ENCODE measurements at regions not wholly inside any gene's neighbourhood (a gene's known extent, or its start where the extent isn't known, plus 50 kb on each side); places are given as distances from the start of the nearest gene placed in this dataset.

- peak; percentile 72 for TF ChIP-seq PAXIP1 (CRISPR knock-in tag; conservative IDR thresholded peaks at IDR 0.05)
- peak; percentile 36; the same call in 1 of the 2 replicates for TF ChIP-seq ZNF746 (CRISPR knock-in tag; IDR thresholded peaks at IDR 0.05)
- TF ChIP-seq CEBPB (IDR thresholded peaks at IDR 0.05; ENCODE audit: borderline replicate concordance, low read depth, low read length) = peak; percentile 80
- no peak for TF ChIP-seq FOXP1 (IDR thresholded peaks at IDR 0.05)
- no peak; the same call in 1 of the 2 replicates for TF ChIP-seq FOXP1 (CRISPR knock-in tag; IDR thresholded peaks at IDR 0.05)
- peak; percentile 65 for TF ChIP-seq NR2F2 (IDR thresholded peaks at IDR 0.05; ENCODE audit: borderline replicate concordance, low read depth)
- 0 out of 2 replicates have a peak, but pooled peaks have one; percentile 36 for TF ChIP-seq IKZF5 (CRISPR knock-in tag; IDR thresholded peaks at IDR 0.05)
- TF ChIP-seq ZNF83 (CRISPR knock-in tag; IDR thresholded peaks at IDR 0.05; ENCODE audit: borderline replicate concordance) = no peak
- no peak for TF ChIP-seq MBNL3 (CRISPR knock-in tag; conservative IDR thresholded peaks at IDR 0.05)
- peak; percentile 16; the same call in 1 of the 2 replicates for TF ChIP-seq TFE3 (CRISPR knock-in tag; IDR thresholded peaks at IDR 0.05)
- peak; percentile 30; the same call in 1 of the 2 replicates for TF ChIP-seq PHF21A (CRISPR knock-in tag; IDR thresholded peaks at IDR 0.05)
- TF ChIP-seq ARID5B (CRISPR knock-in tag; IDR thresholded peaks at IDR 0.05) = peak; percentile 80
- no peak for TF ChIP-seq MTERF4 (CRISPR knock-in tag; IDR thresholded peaks at IDR 0.05)
- peak; percentile 72 for TF ChIP-seq NCOA2 (CRISPR knock-in tag; IDR thresholded peaks at IDR 0.05)
- 0 out of 2 replicates have a peak, but pooled peaks have one; percentile 26 for TF ChIP-seq KDM6A (CRISPR knock-in tag; IDR thresholded peaks at IDR 0.05; ENCODE audit: low read depth)
- TF ChIP-seq SMC3 (IDR thresholded peaks at IDR 0.05; ENCODE audit: low read length) = peak; percentile 1; the same call in 1 of the 2 replicates
- TF ChIP-seq MEIS2 (CRISPR knock-in tag; IDR thresholded peaks at IDR 0.05) = 0 out of 2 replicates have a peak, but pooled peaks have one; percentile 29
- peak; percentile 51 for TF ChIP-seq ATF1 (CRISPR knock-in tag; IDR thresholded peaks at IDR 0.05)
Measured at GRCh38 chrX:69556060-69557011, 52.2 kb downstream of the NALF2 start (continued).

Measured in HepG2 (cell line).